ENCODE measurements at regions not wholly inside any gene's neighbourhood (a gene's known extent, or its start where the extent isn't known, plus 50 kb on each side); places are given as distances from the start of the nearest gene placed in this dataset.

GRCh38 chr6:9647599-9647998 lies 767.3 kb downstream of the TFAP2A start:
- no peak overlapping the region for H3K4me3 ChIP-seq (ENCODE audit: low read depth, low read length)
- TF ChIP-seq CTCF (IDR thresholded peaks at IDR 0.05; ENCODE audit: borderline replicate concordance, insufficient read depth, low read depth, low read length): no peak

- no peak for TF ChIP-seq CTCF (IDR thresholded peaks at IDR 0.05; ENCODE audit: borderline replicate concordance, insufficient read depth, low read depth, low read length)
- H3K4me3 ChIP-seq (ENCODE audit: low read depth, low read length): no peak overlapping the region
Measured at GRCh38 chr6:9647071-9647445, 767.8 kb downstream of the TFAP2A start.

GRCh38 chr6:9646342-9647070 lies 768.4 kb downstream of the TFAP2A start:
- no peak for TF ChIP-seq CTCF (IDR thresholded peaks at IDR 0.05; ENCODE audit: borderline replicate concordance, insufficient read depth, low read depth, low read length)
- no peak overlapping the region for H3K4me3 ChIP-seq (ENCODE audit: low read depth, low read length)

- no peak for TF ChIP-seq CTCF (IDR thresholded peaks at IDR 0.05; ENCODE audit: borderline replicate concordance, insufficient read depth, low read depth, low read length)
- H3K4me3 ChIP-seq (ENCODE audit: low read depth, low read length): no peak overlapping the region
Measured at GRCh38 chr6:9638861-9639260, 776.0 kb downstream of the TFAP2A start.

- no peak for TF ChIP-seq CTCF (IDR thresholded peaks at IDR 0.05; ENCODE audit: borderline replicate concordance, insufficient read depth, low read depth, low read length)
- no peak overlapping the region for H3K4me3 ChIP-seq (ENCODE audit: low read depth, low read length)
Measured at GRCh38 chr6:9634776-9635175, 780.1 kb downstream of the TFAP2A start.

- no peak overlapping the region for H3K4me3 ChIP-seq (ENCODE audit: low read depth, low read length)
- no peak for TF ChIP-seq CTCF (IDR thresholded peaks at IDR 0.05; ENCODE audit: borderline replicate concordance, insufficient read depth, low read depth, low read length)
Measured at GRCh38 chr6:9632026-9632425, 782.8 kb downstream of the TFAP2A start.

GRCh38 chr6:9628819-9629218 lies 786.1 kb downstream of the TFAP2A start:
- no peak overlapping the region for H3K4me3 ChIP-seq (ENCODE audit: low read depth, low read length)
- TF ChIP-seq CTCF (IDR thresholded peaks at IDR 0.05; ENCODE audit: borderline replicate concordance, insufficient read depth, low read depth, low read length): no peak
